Stimulated activated CD4-positive, alpha-beta T cell treated with anti-CD3 and anti-CD28 coated beads, TNF-alpha, amount 100 ng/mL, for 1 hour (primary cell): ENCODE measurements at regions not wholly inside any gene's neighbourhood (a gene's known extent, or its start where the extent isn't known, plus 50 kb on each side); places are given as distances from the start of the nearest gene placed in this dataset.

ENCODE experiments used
- DNase-seq, 3 donors: peaks; one replicate each; pipeline ENCODE4 v3.0.0-alpha.2; 2020; ENCODE audit warnings: low read depth in 3 of 3, low spot score in 1 of 3

DNA sequence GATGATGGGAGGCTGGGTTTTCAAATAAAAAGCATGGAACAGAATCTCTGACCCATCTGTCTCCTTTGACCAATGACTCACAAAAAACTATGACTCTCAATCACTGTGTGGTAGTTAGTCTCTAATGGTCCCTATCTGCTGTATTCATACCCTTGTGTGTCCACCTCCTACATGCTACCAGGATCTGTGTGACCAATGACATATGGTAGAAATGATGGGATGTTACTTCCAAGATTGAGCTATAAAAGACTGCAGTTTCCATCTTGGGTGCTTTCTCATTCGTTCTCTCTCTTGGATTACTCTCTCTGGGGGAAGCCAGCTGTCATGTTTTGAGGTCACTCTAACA, 144.7 kb upstream of the BTG1 start:
- no peak for DNase-seq

DNA sequence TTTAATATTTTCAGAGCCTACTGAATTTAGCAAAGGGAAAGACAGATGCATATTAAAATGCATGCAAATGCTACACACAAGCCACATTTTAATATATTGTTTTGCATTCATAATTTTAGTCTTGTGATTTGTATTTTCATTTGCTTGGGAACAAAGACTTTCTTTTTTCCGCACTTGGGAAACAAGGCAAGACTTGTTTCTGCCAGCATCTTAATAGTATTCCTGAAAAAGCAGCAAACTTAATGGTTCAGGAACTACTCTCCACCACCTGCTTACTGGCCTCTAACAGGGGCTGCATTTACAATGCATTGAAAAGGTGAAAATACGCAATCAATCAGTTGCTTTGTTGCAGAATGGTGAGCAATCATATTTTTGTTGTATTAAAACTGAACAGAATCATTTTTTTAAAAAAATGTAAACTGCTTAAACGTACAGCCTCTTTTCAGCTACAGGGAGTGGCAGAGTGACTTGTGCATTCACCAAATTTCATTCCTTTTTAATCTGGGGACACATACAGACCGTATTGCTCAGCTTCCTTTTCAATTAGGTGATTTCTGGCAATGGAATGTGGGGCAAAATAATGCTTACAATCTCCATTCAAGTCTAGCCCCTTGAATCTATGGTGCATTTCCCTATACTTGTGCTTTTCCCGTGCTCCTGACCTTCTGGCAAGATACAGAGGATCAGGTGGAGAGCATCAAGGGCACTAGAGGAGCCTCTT, 144.1 kb upstream of the BTG1 start:
- no peak for DNase-seq

DNA sequence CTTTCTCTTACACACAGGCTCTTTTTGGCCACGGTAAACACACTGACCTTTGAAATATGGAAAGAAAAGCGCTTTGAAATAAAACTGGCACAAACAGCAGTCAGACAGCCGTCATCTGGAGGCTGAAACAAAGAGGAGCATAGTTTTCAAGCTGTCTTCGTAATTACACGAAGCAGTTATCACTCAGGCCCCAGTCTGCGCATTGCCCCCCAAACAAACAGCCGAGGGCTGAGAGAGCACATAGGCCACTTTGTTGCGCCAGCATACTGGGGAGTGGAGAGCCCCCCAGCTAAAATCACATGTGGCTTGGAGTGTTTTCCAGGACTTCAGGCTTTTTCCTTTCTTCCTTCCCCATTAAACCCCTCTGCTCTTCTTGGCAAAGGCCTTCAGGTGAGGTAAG, 142.9 kb upstream of the BTG1 start:
- DNase-seq: no peak

DNA sequence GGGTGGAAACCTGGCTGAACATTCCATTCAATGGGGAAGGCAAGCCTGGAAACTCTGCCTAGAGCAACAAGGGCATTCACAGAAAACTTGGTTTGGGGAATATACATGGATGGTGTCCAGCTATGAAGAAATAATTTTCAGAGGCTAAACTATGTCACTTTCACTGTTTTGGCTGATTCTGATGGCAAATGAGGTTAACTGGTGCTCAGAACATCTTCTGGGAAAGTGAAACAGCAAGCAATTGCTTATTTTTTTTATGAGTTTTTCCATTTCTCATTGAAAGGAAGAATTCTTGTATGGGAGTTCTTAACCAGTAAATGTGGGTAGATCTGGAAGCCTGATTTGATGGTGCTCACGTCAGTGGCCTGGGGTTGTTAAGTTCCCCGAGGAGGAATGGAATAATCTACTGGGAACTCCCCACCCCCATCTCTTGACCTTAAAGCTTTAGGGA, 132.8 kb upstream of the BTG1 start:
- DNase-seq: no peak

DNA sequence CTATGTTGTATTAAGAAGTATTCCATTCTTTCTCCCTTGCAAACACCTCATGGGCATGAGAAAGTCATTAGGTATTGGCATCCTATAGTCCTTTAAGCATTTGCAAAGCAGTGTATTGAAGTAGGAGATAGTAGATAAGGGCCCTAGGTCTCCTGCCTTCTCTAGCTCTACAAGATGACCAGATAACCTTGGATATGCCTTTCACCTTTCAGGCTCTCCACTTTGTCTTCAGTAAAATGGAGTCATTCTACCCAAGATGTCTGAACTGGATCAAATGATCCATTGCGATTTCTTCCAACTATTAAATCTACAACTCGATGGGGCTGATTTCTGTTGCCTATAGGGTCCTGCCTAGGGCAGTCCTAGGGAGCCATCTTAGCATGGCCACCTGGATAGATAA, 132.1 kb upstream of the BTG1 start:
- no peak for DNase-seq

DNA sequence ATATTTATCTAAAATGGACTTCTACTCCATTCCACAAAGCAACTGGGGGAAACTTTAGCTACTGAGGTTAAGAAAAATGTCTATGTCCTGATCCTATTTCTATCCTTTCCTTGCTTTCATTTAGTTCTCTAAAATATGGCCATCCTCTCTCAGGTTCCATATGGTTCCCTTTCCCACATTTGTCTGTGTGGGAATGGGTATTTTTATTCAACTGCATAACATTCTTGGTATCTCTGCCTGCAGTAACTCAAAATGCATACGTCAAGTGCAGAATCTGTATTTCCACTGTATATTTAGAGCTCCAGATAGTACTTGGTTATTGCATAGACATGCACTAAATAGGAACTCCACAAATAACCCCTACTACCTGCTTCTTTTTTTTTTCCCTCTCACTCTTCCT, 130.6 kb upstream of the BTG1 start:
- DNase-seq: no peak

DNA sequence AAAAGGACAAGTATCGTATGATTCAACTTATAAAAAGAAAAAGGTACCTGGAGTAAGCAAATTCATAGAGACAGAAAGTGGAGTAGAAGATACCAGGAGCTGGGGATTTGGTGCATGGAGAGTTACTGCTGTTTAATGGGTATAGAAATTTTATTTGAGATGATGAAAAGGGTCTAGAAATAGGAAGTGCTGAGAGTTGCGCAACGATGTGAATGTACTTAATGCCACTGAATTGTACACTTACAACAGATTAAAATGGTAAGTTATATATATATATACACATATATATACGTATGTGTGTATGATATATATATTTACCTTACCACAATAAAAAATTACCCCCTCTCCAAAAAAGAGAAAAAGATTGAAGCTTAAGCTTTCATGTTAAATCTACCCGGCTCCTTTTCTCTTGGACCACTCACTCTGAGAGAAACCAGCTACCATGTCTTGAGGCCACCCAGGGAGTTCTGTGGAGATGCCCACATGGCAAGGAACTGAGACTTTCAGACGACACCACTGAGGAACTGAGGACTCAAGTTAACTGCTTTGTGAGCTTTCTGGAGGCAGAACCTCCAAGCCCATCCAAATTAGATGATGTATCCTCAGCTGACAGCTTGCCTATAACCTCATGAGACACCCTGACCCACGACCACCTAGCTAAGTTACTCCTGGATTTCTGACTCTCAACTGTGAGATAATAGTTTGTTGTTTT, 130.0 kb upstream of the BTG1 start:
- no peak for DNase-seq

DNA sequence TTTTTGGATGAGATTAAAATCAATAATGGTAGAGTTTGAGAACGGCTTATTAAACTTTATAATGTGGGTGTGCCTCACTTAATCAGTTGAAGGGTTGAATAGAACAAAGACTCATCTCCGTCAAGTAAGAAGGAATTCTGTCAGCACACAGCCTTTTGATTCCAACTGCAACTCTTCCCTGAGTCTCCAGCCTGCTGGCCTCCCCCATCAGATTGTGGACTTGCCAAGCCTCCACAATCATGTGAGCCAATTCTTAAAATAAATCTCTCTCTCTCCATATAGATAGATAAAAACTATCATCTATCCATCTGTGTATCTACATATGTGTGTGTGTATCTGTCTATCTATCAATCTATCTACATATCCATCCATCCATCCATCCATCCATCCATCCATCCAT, 127.4 kb upstream of the BTG1 start:
- no peak for DNase-seq

DNA sequence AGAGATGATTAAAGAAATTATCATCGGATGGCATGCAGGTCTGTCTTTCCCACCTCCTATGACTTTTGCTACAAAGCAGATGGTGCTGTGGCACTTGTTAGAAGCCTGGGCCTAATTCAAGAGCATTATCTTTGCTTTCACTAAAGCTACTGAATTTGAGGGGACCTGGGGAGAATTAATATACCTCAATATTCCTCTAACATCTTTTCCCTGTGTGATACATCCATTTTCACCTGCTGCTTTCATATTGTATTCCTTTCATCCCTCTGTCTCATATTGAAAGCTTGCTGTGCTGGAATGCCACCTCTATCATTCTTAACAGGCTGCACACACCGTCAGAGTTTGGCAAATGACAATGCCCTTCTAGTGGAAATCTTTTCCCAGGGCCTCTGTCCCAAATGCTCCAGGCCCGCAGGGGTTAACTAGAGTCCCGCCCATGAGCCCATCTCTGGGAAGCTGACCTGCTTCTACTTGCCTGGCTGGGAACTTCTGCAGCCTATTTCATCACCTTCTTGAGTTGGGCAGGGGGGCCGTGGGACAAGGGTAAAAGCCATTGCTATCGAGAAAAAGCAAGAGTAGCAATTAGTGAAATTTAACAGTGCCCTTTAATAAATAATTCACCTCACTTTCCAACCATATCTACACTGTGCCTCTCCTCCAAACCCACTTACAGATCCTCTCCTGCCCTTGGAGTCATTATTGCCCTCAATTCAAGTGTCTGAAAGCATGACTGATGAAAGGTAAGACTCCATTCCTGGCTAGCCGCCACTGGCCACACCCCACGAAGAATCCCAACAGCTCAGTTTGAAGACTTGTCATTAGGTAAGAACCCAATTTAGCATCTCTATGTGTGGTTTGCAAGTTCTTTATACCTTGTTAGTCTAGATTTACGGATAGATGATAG, 126.7 kb upstream of the BTG1 start:
- no peak for DNase-seq

DNA sequence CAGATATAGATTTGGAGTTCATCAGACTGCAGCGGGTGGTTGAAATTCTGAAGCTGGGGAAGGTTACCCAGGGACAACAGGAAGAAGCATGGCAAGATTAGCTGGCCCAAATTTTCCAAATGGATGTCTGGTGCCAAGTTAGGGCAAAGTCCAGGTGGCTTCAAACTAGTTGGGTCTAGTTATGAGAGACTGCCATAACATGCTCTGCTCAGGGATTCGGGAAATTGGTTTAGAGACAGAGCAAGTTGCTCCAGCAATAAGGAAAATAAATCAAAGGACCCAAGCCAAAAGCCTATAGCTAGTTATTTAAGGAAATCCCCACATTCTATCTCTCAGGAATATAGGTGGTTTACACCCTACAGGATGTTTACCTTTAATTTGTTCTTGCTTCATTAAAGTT, 125.7 kb upstream of the BTG1 start:
- DNase-seq: no peak

DNA sequence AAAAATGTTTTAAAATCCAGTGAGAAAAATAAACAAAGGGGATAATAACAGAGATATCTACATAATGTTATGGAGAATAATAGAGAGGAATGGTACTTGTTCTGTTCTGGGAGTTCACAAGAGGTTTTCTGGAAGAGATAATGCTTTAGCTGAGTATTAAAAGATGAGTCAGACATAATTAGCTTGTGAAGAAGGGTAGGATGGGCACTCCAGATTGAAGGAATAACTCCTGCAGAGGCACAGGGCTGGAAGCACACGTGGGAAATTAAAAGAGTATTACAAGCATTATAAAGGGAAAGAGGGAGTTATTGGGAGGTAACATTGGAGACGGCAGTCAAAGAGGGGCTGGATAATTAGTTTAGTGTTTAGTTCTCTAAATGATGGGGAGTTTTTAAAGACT, 124.9 kb upstream of the BTG1 start:
- DNase-seq: no peak

DNA sequence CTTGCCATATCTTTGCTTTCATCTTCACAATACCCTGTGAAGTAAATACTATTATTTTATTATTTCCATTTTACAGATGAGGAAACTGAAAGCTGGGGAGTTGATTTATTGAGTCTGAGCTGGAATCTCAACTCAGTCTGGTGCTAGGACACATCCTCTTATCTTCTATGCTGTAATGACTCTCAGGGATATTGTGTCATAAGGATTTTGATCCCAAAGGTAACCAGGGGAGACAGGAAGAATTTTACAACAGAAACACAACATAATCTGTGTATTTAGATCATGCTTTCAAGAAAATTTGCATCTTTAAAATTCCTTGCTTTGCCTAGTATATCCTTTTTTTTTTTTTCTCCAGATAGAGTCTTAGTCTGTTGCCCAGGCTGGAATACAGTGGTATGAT, 123.3 kb upstream of the BTG1 start:
- DNase-seq: no peak

DNA sequence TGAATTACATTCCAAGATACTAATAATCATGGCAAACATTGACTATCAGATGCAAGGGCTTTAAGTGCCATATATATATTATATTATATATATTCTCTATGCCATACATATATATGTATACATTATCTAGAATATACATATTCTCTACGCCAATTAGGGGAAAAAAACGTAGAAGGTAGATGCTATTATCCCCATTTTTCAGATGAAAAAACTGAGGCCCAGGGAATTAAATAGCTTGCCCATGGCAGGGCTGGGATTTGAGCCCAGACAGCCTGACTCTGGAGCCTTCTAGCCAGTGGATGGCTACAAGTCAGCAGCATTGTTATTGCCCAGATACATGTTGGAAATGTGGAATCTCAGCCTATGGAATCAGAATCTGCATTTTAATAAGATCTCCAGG, 116.0 kb upstream of the BTG1 start:
- no peak for DNase-seq

DNA sequence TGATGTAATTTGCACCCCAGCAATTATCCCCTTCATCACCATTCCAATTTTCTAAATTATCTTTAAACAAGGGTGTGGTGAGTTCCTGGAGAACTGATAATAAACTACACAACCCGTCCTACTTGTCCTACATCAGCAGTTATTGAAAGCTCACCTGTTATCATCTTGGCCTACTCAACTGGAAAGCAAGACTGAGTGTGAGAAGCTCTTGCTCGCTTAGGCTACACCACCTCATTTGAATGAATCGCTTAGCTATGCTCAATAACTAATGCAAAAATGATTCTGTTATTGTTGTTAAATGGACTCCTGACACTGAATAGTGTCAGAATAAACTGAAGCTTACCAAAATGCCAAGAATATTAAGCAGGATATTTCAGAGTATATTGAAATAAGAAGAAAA, 115.4 kb upstream of the BTG1 start:
- DNase-seq: no peak

DNA sequence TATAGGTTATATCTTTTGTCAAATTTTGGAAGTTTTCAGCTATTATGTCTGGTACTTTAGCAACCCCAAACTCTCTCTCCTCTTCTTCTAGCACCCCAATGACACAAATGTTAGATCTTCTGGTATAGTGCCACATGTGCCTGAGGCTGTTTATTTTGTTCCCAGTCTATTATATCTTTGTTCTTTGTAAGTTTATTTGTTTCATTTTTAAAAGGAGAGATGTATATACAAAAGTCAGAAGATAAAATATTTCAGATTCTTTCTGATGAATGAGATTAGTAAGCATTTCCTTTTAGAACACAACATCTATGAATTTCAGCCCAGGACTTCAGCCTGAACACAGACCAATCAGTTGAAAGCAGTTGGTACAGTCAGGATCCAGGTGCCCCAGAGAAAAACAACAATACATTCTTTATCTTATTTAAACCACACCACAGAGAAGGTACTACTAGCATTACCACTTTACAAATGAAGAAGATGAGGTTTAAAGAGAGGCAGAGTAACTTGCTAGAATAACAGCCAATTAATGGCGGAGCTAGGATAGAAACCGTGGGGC, 114.1 kb upstream of the BTG1 start:
- no peak for DNase-seq

DNA sequence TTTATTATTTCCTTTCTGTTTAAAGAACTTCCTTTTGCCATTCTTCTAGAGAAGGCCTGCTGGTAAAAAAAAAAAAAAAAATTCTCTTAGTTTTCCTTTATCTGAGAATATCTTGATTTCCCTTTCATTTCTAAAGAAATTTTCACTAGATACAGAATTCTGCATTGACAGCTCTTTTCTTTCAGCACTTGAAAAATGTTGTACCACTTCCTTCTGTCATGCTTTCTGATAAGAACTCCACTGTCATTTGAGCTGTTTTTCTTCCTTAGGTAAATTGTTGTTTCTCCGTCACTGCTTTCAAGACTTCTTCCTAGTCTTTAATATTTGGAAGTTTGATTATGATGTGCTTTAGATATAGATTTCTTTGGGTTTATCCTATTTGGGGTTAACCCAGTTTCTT, 113.6 kb upstream of the BTG1 start:
- no peak for DNase-seq

DNA sequence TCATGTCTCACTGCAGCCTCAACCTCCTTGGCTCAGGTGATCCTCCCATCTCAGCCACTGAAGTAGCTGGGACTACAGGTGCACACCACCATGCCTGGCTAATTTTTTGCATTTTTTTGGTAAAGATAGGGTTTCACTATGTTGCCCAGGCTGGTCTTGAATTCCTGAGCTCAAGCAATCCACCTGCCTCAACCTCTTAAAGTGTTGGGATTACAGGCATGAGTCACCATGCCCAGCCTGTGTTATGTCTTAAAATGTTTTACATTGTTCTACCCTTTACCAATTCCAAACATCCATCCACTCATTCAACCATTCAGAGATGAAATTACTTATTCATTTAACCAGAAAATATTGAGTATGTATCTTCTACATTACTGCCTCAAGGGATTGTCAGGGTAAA, 111.6 kb upstream of the BTG1 start:
- DNase-seq: no peak

DNA sequence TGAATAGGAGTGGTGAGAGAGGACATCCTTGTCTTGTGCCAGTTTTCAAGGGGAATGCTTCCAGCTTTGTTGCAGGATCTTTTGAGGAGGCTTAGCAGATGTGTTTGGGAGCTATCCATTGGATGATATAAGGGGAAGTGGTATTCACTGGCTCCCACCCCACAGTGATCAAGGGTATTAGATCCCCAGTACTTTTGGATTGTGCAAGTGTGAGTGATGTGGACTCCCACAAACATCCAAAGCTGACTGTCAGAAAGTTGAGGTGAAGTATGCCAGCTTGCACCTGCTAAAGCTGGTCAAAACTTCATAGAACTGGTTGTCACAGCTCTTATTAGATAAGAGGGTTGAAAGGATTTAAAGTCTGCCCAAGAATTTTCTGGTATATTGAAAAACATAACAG, 110.1 kb upstream of the BTG1 start:
- no peak for DNase-seq

DNA sequence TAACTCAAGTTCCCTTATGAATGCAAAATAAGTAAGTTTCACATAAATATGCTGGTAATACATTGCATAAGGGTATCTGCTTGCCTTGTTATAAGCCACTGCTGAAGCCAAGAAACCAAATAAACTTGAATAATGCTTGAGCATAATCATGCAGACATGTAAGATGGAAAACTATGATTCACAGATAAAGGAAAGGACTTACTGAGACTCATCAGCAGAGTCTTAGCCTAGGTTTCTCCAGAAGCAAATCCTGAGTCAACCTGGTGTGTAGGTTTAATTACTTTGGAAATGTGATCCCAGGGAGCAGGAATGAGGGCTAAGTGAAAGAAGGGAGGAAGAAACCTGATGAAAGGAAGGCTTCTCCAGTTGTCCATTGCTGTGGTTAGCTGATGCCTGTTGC, 107.7 kb upstream of the BTG1 start:
- no peak for DNase-seq

DNA sequence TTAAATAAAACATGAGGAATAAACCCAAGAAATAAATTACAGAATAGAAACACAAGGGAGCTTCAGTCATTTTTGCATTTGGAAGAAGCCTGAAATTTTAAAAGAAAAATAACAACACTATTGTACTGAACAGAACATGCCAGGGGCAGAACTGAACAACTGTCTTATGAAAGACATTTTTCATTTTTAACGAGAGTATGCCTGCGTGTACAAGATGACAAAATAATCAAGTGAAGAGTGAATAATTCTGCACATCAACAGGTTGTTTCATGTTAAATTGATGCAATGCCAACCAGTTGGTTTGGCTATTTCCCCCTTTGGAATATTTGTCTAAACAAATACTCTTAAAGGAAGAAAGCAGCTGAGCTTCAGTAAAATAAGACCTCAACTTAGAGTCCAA, 103.3 kb upstream of the BTG1 start:
- no peak for DNase-seq

DNA sequence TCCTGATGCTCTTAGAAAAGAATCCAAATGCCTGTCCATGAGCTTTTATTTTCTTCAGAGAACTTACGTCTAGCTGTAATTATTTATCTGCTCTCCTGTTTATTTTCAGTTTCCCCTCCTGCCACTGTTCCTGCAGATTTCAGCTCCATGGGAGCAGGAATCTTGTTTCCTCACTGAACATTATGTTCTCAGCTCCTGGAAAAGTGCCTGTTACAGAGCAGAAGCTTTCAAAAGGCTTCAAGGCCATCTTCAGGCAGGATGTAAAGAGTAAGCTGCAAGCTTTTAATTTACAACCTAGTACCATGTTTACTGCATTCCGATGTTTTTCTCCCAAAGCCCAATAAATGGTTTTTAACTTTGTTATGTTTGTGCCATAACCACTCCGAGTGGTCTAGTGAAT, 98.4 kb upstream of the BTG1 start:
- no peak for DNase-seq

DNA sequence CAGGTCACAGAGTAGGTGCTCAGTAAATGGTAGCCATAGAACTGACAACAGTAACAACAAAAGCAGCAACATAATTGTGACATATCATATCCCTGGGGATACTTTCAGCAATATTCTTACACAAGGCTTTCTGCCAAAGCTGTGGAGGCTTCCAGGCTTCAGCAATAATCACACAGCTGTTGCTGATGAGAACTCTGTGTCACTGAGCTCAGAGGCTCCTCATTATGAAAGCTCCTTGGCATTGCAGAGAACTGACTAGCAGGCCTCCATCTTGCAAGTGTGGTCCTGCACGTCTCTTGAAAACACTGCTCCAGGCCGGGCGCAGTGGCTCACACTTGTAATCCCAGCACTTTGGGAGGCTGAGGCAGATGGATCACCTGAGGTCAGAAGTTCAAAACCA, 97.3 kb upstream of the BTG1 start:
- DNase-seq: no peak
